ENCODE measurements at regions not wholly inside any gene's neighbourhood (a gene's known extent, or its start where the extent isn't known, plus 50 kb on each side); places are given as distances from the start of the nearest gene placed in this dataset.

DNA sequence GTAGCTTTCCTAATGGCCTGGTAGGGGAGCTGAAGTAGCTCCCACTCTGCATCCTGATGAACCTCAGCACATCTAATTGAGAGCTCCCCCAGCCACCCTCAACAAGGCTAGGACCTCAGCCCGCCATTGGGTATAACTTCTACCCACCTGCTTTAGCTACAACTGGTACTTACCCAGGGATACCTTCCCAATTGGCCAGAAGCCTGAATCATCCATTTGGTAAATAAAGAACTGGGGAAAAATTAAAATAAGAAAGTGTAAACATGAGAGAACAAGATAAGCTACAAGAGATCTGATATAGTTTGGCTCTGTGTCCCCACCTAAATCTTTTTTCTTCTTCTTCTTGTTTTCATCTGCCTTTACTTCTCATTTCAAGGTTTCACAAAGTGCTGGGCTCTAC is 372.0 kb downstream of the CMPK2 start:
- H3K4me3 ChIP-seq, result no peak overlapping the region
- no peaks in the 10 kb centered on the region for H3K27me3 ChIP-seq
- no peaks in the 10 kb centered on the region for H3K4me1 ChIP-seq
- H3K27ac ChIP-seq, result no peak overlapping the region
- no peak for TF ChIP-seq POLR2A (IDR thresholded peaks at IDR 0.05)
- TF ChIP-seq, protein P1, sequence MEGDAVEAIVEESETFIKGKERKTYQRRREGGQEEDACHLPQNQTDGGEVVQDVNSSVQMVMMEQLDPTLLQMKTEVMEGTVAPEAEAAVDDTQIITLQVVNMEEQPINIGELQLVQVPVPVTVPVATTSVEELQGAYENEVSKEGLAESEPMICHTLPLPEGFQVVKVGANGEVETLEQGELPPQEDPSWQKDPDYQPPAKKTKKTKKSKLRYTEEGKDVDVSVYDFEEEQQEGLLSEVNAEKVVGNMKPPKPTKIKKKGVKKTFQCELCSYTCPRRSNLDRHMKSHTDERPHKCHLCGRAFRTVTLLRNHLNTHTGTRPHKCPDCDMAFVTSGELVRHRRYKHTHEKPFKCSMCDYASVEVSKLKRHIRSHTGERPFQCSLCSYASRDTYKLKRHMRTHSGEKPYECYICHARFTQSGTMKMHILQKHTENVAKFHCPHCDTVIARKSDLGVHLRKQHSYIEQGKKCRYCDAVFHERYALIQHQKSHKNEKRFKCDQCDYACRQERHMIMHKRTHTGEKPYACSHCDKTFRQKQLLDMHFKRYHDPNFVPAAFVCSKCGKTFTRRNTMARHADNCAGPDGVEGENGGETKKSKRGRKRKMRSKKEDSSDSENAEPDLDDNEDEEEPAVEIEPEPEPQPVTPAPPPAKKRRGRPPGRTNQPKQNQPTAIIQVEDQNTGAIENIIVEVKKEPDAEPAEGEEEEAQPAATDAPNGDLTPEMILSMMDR (IDR thresholded peaks at IDR 0.05), result no peak
- no peaks in the 10 kb centered on the region for H3K9me3 ChIP-seq
- DNase-seq, result no peak
- H3K36me3 ChIP-seq, result no peaks in the 10 kb centered on the region

DNA sequence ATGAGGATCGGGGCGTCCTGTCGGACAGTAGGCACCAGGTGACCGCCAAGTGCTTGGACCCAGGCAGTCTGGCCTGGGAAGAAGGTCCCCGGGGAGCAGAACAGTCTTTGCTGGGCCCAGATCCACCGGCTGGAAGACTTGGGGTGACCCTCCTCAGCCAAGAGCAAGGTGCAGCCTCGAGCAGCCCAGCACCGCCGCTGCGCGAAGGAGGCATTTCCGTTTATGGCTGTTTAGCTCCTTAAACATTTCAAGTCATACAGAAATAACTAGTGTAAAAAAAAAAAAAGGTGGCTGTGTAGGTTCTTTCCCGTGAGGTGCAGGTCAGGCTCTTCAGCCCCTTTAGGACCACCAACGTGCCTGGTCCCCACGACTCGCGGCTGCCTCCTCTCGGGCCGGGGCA is 370.2 kb downstream of the CMPK2 start:
- no peaks in the 10 kb centered on the region for H3K27me3 ChIP-seq
- DNase-seq, result no peak
- TF ChIP-seq, protein P1 (IDR thresholded peaks at IDR 0.05), result no peak
- TF ChIP-seq POLR2A (IDR thresholded peaks at IDR 0.05), result no peak
- H3K4me1 ChIP-seq, result no peaks in the 10 kb centered on the region
- no peak overlapping the region for H3K27ac ChIP-seq
- no peak overlapping the region for H3K4me3 ChIP-seq
- no peaks in the 10 kb centered on the region for H3K9me3 ChIP-seq
- no peaks in the 10 kb centered on the region for H3K36me3 ChIP-seq

DNA sequence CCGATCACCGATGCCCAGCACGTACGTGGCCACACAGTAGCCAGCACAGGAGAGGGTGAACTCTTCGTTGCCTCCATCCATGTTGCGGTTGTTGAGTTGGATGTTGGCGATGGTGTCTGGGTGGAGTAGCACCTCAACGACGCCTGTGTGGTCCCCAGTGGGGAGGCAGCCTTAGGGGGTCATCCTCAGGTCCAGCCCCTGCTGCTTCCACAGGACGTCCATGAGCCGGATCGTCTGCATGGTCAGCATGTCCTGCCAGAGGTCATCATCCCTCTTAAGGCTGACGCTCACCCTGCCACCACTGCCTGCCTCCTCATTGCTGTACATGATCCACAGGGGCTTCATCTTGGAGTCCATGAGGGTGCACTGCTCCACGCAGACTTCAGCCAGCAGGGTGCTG is 369.3 kb downstream of the CMPK2 start:
- no peak for DNase-seq
- H3K27me3 ChIP-seq, result no peaks in the 10 kb centered on the region
- H3K9me3 ChIP-seq, result no peaks in the 10 kb centered on the region
- H3K36me3 ChIP-seq, result no peaks in the 10 kb centered on the region
- H3K27ac ChIP-seq, result no peak overlapping the region
- H3K4me1 ChIP-seq, result no peaks in the 10 kb centered on the region
- no peak overlapping the region for H3K4me3 ChIP-seq
- TF ChIP-seq POLR2A (IDR thresholded peaks at IDR 0.05), result no peak
- TF ChIP-seq, protein P1 (IDR thresholded peaks at IDR 0.05), result no peak

DNA sequence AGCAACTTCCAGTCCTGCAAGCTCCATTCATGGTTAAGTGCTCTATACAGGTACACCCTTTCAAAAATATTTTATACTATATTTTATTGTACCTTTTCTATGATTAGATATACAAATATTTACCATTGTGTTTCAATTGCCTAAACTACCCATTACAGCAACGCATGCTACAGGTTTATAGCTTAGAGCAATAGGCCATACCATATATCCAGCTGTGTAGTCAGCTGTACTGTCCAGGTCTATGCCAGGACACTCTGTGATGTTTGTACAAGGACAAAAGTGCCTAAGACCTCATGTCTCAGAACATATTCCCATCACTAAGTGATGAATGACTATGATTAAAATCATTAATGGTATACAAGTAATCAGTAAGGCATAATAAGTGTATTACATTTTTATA is 368.7 kb downstream of the CMPK2 start:
- Histone ChIP-seq H3K4me1 (no peaks in the 10 kb centered on the region), H3K27me3 (no peaks in the 10 kb centered on the region), H3K9me3 (no peaks in the 10 kb centered on the region), H3K4me3 (no peak overlapping the region), H3K36me3 (no peaks in the 10 kb centered on the region), H3K27ac (no peak overlapping the region)
- no peak for DNase-seq
- TF ChIP-seq, protein P1 (IDR thresholded peaks at IDR 0.05), result no peak
- no peak for TF ChIP-seq POLR2A (IDR thresholded peaks at IDR 0.05)

DNA sequence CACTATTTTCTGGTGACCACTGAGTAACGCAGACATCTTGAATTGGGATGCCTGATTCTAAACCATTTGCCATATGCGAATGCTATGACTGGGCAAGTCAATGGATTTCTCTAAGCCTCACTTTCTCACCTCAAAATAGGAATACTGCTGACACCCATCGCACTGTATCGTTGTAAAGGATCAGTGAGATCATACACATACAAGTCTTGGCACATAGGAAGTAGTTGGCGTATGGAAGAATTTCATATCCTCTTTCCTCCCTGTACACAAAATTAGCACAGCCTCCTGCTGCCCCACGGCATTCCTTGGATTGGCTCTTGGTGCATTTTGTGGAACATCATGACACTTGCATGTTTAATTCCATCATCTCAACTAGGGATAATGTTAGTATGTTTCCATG is 366.9 kb downstream of the CMPK2 start:
- TF ChIP-seq, protein P1 (IDR thresholded peaks at IDR 0.05), result no peak
- no peak for TF ChIP-seq POLR2A (IDR thresholded peaks at IDR 0.05)
- Histone ChIP-seq H3K27ac (no peak overlapping the region), H3K4me1 (no peaks in the 10 kb centered on the region), H3K27me3 (no peaks in the 10 kb centered on the region), H3K9me3 (no peaks in the 10 kb centered on the region), H3K36me3 (no peaks in the 10 kb centered on the region), H3K4me3 (no peak overlapping the region)
- DNase-seq, result no peak

DNA sequence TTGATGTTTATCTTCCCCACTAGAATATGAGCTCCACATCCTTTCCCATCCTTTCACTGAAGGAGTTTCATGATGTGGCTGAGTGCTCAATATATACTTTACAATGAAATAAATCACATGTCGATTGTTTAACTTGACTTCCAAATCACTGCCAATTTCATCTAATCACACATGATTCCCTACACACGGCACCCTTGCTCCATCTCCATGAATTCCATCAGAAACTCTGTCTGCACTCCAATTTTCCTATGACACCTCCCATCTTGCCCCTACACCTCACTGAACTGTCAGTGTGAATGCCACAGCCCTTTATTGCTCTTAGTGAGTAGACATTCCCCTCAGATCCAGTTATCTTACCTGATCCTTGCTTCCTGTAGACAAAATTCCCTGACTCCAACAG is 366.0 kb downstream of the CMPK2 start:
- Histone ChIP-seq H3K36me3 (no peaks in the 10 kb centered on the region), H3K9me3 (no peaks in the 10 kb centered on the region), H3K27me3 (no peaks in the 10 kb centered on the region), H3K27ac (no peak overlapping the region), H3K4me1 (no peaks in the 10 kb centered on the region), H3K4me3 (no peak overlapping the region)
- TF ChIP-seq, protein P1 (IDR thresholded peaks at IDR 0.05), result no peak
- TF ChIP-seq POLR2A (IDR thresholded peaks at IDR 0.05), result no peak
- no peak for DNase-seq

All from Peyer's patch (tissue), 4 donors.